ENCODE measurements at regions not wholly inside any gene's neighbourhood (a gene's known extent, or its start where the extent isn't known, plus 50 kb on each side); places are given as distances from the start of the nearest gene placed in this dataset.
"Not testable (repeated sequence)": the region's sequence is repeated elsewhere in the genome, so short reads cannot be mapped to it uniquely, and the experiment has no call there.

GRCh38 chr6:166705069-166705468 is 78.0 kb upstream of the RPS6KA2 start:
- Histone ChIP-seq H3K4me1 (peaks cover 0 to 3% of the 10 kb centered on the region in 2 donors), H3K4me3 (no peak overlapping the region), H3K27ac (no peak overlapping the region), H3K9me3 (no peaks in the 10 kb centered on the region), H3K36me3 (no peaks in the 10 kb centered on the region), H3K27me3 (no peaks in the 10 kb centered on the region)
- intact Hi-C loops (cut with DNase I; ENCODE audit: low total_unique reads): loop anchor here (10.0 kb wide), 1 partner anchor 250 kb away; no protein-coding TSS in a partner anchor
- TF ChIP-seq POLR2A (IDR thresholded peaks at IDR 0.05) (no peak), CTCF (IDR thresholded peaks at IDR 0.05 in 4 of 5, conservative IDR thresholded peaks at IDR 0.05 in 1 of 5) (peak in 1 of 5 experiments; percentile 16)
- peak; percentile 33 to 88 for ATAC-seq
- no peak for DNase-seq
- in situ Hi-C loops (cut with MboI; ENCODE audit: low sequenced_read_pairs in 4 of 4): no loop called here

GRCh38 chr6:166704171-166704570 is 77.1 kb upstream of the RPS6KA2 start:
- TF ChIP-seq POLR2A (IDR thresholded peaks at IDR 0.05) (no peak), CTCF (IDR thresholded peaks at IDR 0.05 in 4 of 5, conservative IDR thresholded peaks at IDR 0.05 in 1 of 5) (no peak)
- no peaks in the 10 kb centered on the region for H3K36me3 ChIP-seq
- intact Hi-C loops (cut with DNase I; ENCODE audit: low total_unique reads): loop anchor here (10.0 kb wide), 1 partner anchor 249 kb away; no protein-coding TSS in a partner anchor
- H3K4me3 ChIP-seq: no peak overlapping the region
- H3K27ac ChIP-seq: no peak overlapping the region
- H3K4me1 ChIP-seq: peaks cover 0 to 3% of the 10 kb centered on the region in 2 donors
- no peaks in the 10 kb centered on the region for H3K9me3 ChIP-seq
- in situ Hi-C loops (cut with MboI; ENCODE audit: low sequenced_read_pairs in 4 of 4): no loop called here
- DNase-seq (no peak), ATAC-seq (no peak)
- H3K27me3 ChIP-seq: no peaks in the 10 kb centered on the region

- in situ Hi-C loops (cut with MboI; ENCODE audit: low sequenced_read_pairs in 4 of 4) (no loop called here), intact Hi-C loops (cut with DNase I; ENCODE audit: low total_unique reads) (loop anchor here (10.0 kb wide), 1 partner anchor 248 kb away; no protein-coding TSS in a partner anchor)
- no peak overlapping the region for H3K4me3 ChIP-seq
- TF ChIP-seq POLR2A (IDR thresholded peaks at IDR 0.05) (no peak), CTCF (IDR thresholded peaks at IDR 0.05 in 4 of 5, conservative IDR thresholded peaks at IDR 0.05 in 1 of 5) (no peak)
- no peaks in the 10 kb centered on the region for H3K36me3 ChIP-seq
- ATAC-seq: no peak
- no peaks in the 10 kb centered on the region for H3K9me3 ChIP-seq
- DNase-seq: no peak
- peaks cover 0 to 3% (median 0%) of the 10 kb centered on the region in 3 donors for H3K27me3 ChIP-seq
- H3K27ac ChIP-seq: no peak overlapping the region
- peaks cover 0 to 3% of the 10 kb centered on the region in 2 donors for H3K4me1 ChIP-seq
These were observed 76.2 kb upstream of the RPS6KA2 start for GRCh38 chr6:166703149-166703710.

- intact Hi-C loops (cut with DNase I; ENCODE audit: low total_unique reads): loop anchor here (10.0 kb wide), 1 partner anchor 247 kb away; no protein-coding TSS in a partner anchor
- DNase-seq; H3K9me3 ChIP-seq; H3K4me1 ChIP-seq; H3K27me3 ChIP-seq; H3K27ac ChIP-seq; H3K36me3 ChIP-seq; H3K4me3 ChIP-seq; ATAC-seq; in situ Hi-C loops (cut with MboI; ENCODE audit: low sequenced_read_pairs in 4 of 4): not testable (repeated sequence)
These were observed 74.4 kb upstream of the RPS6KA2 start for GRCh38 chr6:166701424-166701823.

GRCh38 chr6:166700871-166701270 is 73.8 kb upstream of the RPS6KA2 start:
- in situ Hi-C loops (cut with MboI; ENCODE audit: low sequenced_read_pairs in 4 of 4); H3K4me3 ChIP-seq; H3K9me3 ChIP-seq; ATAC-seq; H3K27ac ChIP-seq; DNase-seq; H3K4me1 ChIP-seq; H3K36me3 ChIP-seq; H3K27me3 ChIP-seq: not testable (repeated sequence)
- intact Hi-C loops (cut with DNase I; ENCODE audit: low total_unique reads): loop anchor here (10.0 kb wide), 1 partner anchor 246 kb away; no protein-coding TSS in a partner anchor
